SH-SY5Y (cell line): ENCODE measurements at regions not wholly inside any gene's neighbourhood (a gene's known extent, or its start where the extent isn't known, plus 50 kb on each side); places are given as distances from the start of the nearest gene placed in this dataset.

Experiments
- GATA2 ChIP-seq: IDR thresholded peaks from 2 replicates; pipeline ENCODE4 v1.6.1; 2011; ENCODE audit warnings: mild to moderate bottlenecking, low read depth, low read length
- GATA3 ChIP-seq: IDR thresholded peaks from 2 replicates; pipeline ENCODE4 v1.6.1; 2011; ENCODE audit warnings: low read depth, mild to moderate bottlenecking, low read length, moderate library complexity

- no peak for TF ChIP-seq GATA2
- TF ChIP-seq GATA3, result no peak
Observed at GRCh38 chr4:163901319-163901718, 406.8 kb downstream of the TMA16 start.
